HepG2 (cell line): ENCODE measurements at regions not wholly inside any gene's neighbourhood (a gene's known extent, or its start where the extent isn't known, plus 50 kb on each side); places are given as distances from the start of the nearest gene placed in this dataset.

ENCODE experiments used
- ATAC-seq: fragments of 200-7000 bp; cut with Tn5 transposase; 3 replicates; pipeline ENCODE4 v1.9.1; 2020; ENCODE audit warnings: mild to moderate bottlenecking, moderate library complexity
- BruUV-seq: library from RNA; stranded (reverse); fragments of 400-500 nt; replicated peaks from 2 replicates; lab custom pipeline; 2021; lab: Mats Ljungman, UMichigan
- CTCF ChIA-PET: fragments of 300-600 bp; formaldehyde crosslinking; extraction: SDS; loops from one replicate; lab custom pipeline; 2021; ENCODE audit warnings: low total read pairs, inconsistent platforms, low intra/inter-chr PET ratio; lab: Yijun Ruan, JAX
- POLR2A ChIA-PET: fragments of 350-600 bp; sonication (Branson Sonifier 250); formaldehyde crosslinking; loops from one replicate; lab custom pipeline; 2020; ENCODE audit warnings: antibody characterized with exemption, inconsistent platforms; lab: Yijun Ruan, JAX
- DNase-seq: peaks from one replicate; pipeline ENCODE4 v3.0.0-alpha.2; 2015; ENCODE audit warnings: low spot score
- FAIRE-seq: peaks from 3 replicates; lab custom pipeline; 2011; peaks lifted over from hg19 to GRCh38; lab: Jason Lieb, UNC
- H2AFZ ChIP-seq: one replicate; pipeline ENCODE4 v1.6.1; 2011; ENCODE audit warnings: low read length, inconsistent platforms
- H3K27ac ChIP-seq: fragments of 300-600 bp; 3 replicates; pipeline ENCODE4 v1.8.0; 2011; ENCODE audit warnings: mixed run types, mild to moderate bottlenecking, mixed read lengths, low read length, inconsistent platforms; ENCODE audit not compliant: insufficient read depth; ENCODE audit errors: extremely low read length
- H3K27me3 ChIP-seq, 2 experiments: fragments of 200-600 bp in 1 of 2; 2 replicates in 1 of 2; 3 replicates in 1 of 2; pipeline versions ENCODE4 v1.6.0 to v1.8.0; 2011; ENCODE audit warnings: low read length in 2 of 2, mild to moderate bottlenecking in 2 of 2, moderate library complexity in 2 of 2, inconsistent platforms in 1 of 2; ENCODE audit not compliant: insufficient read depth in 2 of 2, control insufficient read depth in 1 of 2
- H3K36me3 ChIP-seq, 2 experiments: fragments of 200-600 bp in 1 of 2; replicated peaks in 1 of 2; 2 replicates in 1 of 2; 3 replicates in 1 of 2; pipeline versions ENCODE4 v1.5.1 to v1.8.0; 2011; ENCODE audit warnings: low read length in 2 of 2, inconsistent platforms in 1 of 2; ENCODE audit not compliant: insufficient read depth in 2 of 2, control insufficient read depth in 1 of 2
- H3K4me1 ChIP-seq: 2 replicates; pipeline ENCODE4 v1.5.1; 2012; ENCODE audit warnings: low read length, inconsistent platforms; ENCODE audit not compliant: insufficient read depth
- H3K4me2 ChIP-seq: 2 replicates; pipeline ENCODE4 v1.6.0; 2011; ENCODE audit warnings: low read depth, low read length, inconsistent platforms
- H3K4me3 ChIP-seq, 3 experiments: fragments of 200-600 bp in 1 of 3; sonication (generic), shearing (Covaris generic) in 1 of 3; replicated peaks in 1 of 3; 2 replicates each; pipeline ENCODE4 v1.5.1; 2011 to 2016; ENCODE audit warnings: low read length in 3 of 3, inconsistent platforms in 2 of 3, low read depth in 2 of 3, mild to moderate bottlenecking in 2 of 3, control low read depth in 1 of 3, mixed read lengths in 1 of 3; ENCODE audit not compliant: insufficient read depth in 1 of 3
- H3K79me2 ChIP-seq: one replicate; pipeline ENCODE4 v1.6.1; 2011; ENCODE audit warnings: low read length, inconsistent platforms; ENCODE audit not compliant: insufficient read depth
- H3K9ac ChIP-seq: 2 replicates; pipeline ENCODE4 v1.6.0; 2011; ENCODE audit warnings: mild to moderate bottlenecking, low read depth, low read length, inconsistent platforms; ENCODE audit not compliant: insufficient read depth
- H3K9me3 ChIP-seq: 2 replicates; pipeline ENCODE4 v1.5.1; 2012; ENCODE audit warnings: mild to moderate bottlenecking, low read length
- H4K20me1 ChIP-seq: 2 replicates; pipeline ENCODE4 v1.6.0; 2011; ENCODE audit warnings: inconsistent platforms, mild to moderate bottlenecking, low read length, moderate library complexity; ENCODE audit not compliant: insufficient read depth
- ARNT2 ChIP-seq: sonication (generic); formaldehyde crosslinking; IDR thresholded peaks from 2 replicates; pipeline ENCODE4 v1.8.0; 2022; ENCODE audit warnings: mild to moderate bottlenecking, low read depth, missing genetic modification reagents, moderate library complexity
- BRCA1 ChIP-seq: sonication (generic); formaldehyde crosslinking; IDR thresholded peaks from 2 replicates; pipeline ENCODE4 v1.4.0; 2020; ENCODE audit warnings: missing genetic modification reagents
- CCDC6 ChIP-seq: sonication (generic); formaldehyde crosslinking; IDR thresholded peaks from 2 replicates; pipeline ENCODE4 v1.8.1; 2022; ENCODE audit warnings: mild to moderate bottlenecking, missing genetic modification reagents, moderate library complexity
- HCFC1 ChIP-seq: fragments of 150-350 bp; IDR thresholded peaks from 2 replicates; pipeline ENCODE4 v1.6.1; 2014; ENCODE audit warnings: low read depth, low read length
- HNRNPUL1 ChIP-seq: fragments of 200-400 bp; formaldehyde crosslinking; IDR thresholded peaks from 2 replicates; pipeline ENCODE4 v1.6.1; 2017; ENCODE audit warnings: low read depth, mild to moderate bottlenecking, low read length, moderate library complexity
- KAT7 ChIP-seq: IDR thresholded peaks from 2 replicates; pipeline ENCODE4 v1.6.1; 2018; ENCODE audit warnings: borderline replicate concordance, missing compliant biosample characterization
- MED1 ChIP-seq: sonication (generic); formaldehyde crosslinking; IDR thresholded peaks from 2 replicates; pipeline ENCODE4 v1.4.0; 2020; ENCODE audit warnings: missing genetic modification reagents
- PAX8 ChIP-seq: sonication (generic); formaldehyde crosslinking; IDR thresholded peaks from 2 replicates; pipeline ENCODE4 v1.8.0; 2022; ENCODE audit warnings: mild to moderate bottlenecking, missing genetic modification reagents, borderline replicate concordance
- RAD21 ChIP-seq: fragments of 450-650 bp; formaldehyde crosslinking; IDR thresholded peaks from 2 replicates; pipeline ENCODE4 v1.5.0; 2020; ENCODE audit warnings: mild to moderate bottlenecking
- RARG ChIP-seq: sonication (generic); formaldehyde crosslinking; IDR thresholded peaks from 2 replicates; pipeline ENCODE4 v1.4.0; 2020; ENCODE audit warnings: low read depth, mild to moderate bottlenecking, missing genetic modification reagents
- RFXAP ChIP-seq: sonication (generic); formaldehyde crosslinking; IDR thresholded peaks from 2 replicates; pipeline ENCODE4 v1.4.0; 2020; ENCODE audit warnings: missing genetic modification reagents, borderline replicate concordance
- TARDBP ChIP-seq: sonication (generic); formaldehyde crosslinking; IDR thresholded peaks from 2 replicates; pipeline ENCODE4 v1.8.0; 2022; ENCODE audit warnings: mild to moderate bottlenecking, missing genetic modification reagents
- ZNF598 ChIP-seq: sonication (generic); formaldehyde crosslinking; IDR thresholded peaks from 2 replicates; pipeline ENCODE4 v1.5.1; 2020; ENCODE audit warnings: mild to moderate bottlenecking, missing genetic modification reagents, borderline replicate concordance
- ZNF841 ChIP-seq: sonication (generic); formaldehyde crosslinking; IDR thresholded peaks from 2 replicates; pipeline ENCODE4 v1.8.1; 2023; ENCODE audit warnings: missing genetic modification reagents, borderline replicate concordance
- ZNF850 ChIP-seq: sonication (generic); formaldehyde crosslinking; conservative IDR thresholded peaks from 2 replicates; pipeline ENCODE4 v1.9.0; 2021; ENCODE audit warnings: mild to moderate bottlenecking, missing genetic modification reagents
- ZSCAN20 ChIP-seq: sonication (generic); formaldehyde crosslinking; IDR thresholded peaks from 2 replicates; pipeline ENCODE4 v1.4.0; 2020; ENCODE audit warnings: missing genetic modification reagents, mild to moderate bottlenecking, borderline replicate concordance
- WGBS: methylation state at CpG from one replicate; pipeline ENCODE4 v1.1.6; 2017; ENCODE audit warnings: low lambda C conversion rate; 5-methylcytosine and 5-hydroxymethylcytosine counted together
- in situ Hi-C: cut with HindIII; loops from 2 replicates; pipeline ENCODE4 v1.10.0; 2017; ENCODE audit warnings: low pct_unique_long_range_greater_than_20kb; ENCODE audit not compliant: extremely low pct_ligation_motif_present
- intact Hi-C: fragments of 100-400 bp; cut with micrococcal nuclease; formaldehyde crosslinking; loops from one replicate; pipeline ENCODE4 v1.10.0; 2022; ENCODE audit not compliant: unreplicated experiment
- TF ChIP-seq, protein P1 (sequence below): sonication (generic); formaldehyde crosslinking; conservative IDR thresholded peaks from 2 replicates; pipeline ENCODE4 v1.4.0; 2020; ENCODE audit warnings: missing genetic modification reagents
- TF ChIP-seq, protein P2 (sequence below): sonication (generic); formaldehyde crosslinking; IDR thresholded peaks from 2 replicates; pipeline ENCODE4 v1.4.0; 2020; ENCODE audit warnings: low read depth, mild to moderate bottlenecking, missing genetic modification reagents
- TF ChIP-seq, protein P3 (sequence below): sonication (generic); formaldehyde crosslinking; IDR thresholded peaks from 2 replicates; pipeline ENCODE4 v1.8.0; 2022; ENCODE audit warnings: mild to moderate bottlenecking, missing genetic modification reagents, moderate library complexity
- TF ChIP-seq, protein P4 (sequence below): IDR thresholded peaks from 2 replicates; pipeline ENCODE4 v1.6.1; 2012; ENCODE audit warnings: low read length, improper control_type of control experiment

DNA sequence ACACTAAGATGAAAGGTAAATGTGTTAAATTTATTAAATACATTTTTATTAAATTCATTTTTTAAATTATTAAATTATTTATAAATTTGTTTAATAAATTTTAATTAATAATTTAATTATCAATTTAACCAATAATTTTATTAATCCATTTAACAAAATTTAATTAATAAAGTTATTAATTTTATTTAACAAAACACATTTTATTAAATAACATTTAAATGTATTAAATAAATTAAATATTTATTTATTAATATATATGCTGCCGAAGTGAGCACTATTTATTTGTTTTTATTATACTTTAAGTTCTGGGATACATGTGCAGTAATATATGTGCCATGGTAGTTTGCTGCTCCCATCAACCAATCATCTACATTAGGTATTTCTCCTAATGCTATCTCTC lies 719.5 kb downstream of the TRIML1 start:
- BruUV-seq = no TSS peak
- DNase-seq (no peak), ATAC-seq (no peak), FAIRE-seq (no peak)
- intact Hi-C loops = no loop called here
- in situ Hi-C loops = no loop called here
- Histone ChIP-seq H2AFZ (no peak overlapping the region), H4K20me1 (no peaks in the 10 kb centered on the region), H3K4me3 (no peak overlapping the region), H3K79me2 (no peaks in the 10 kb centered on the region), H3K36me3 (no peaks in the 10 kb centered on the region), H3K27ac (no peak overlapping the region), H3K4me1 (no peaks in the 10 kb centered on the region), H3K9me3 (peaks cover 20% of the 10 kb centered on the region; the same call in 1 of the 2 replicates), H3K4me2 (no peak overlapping the region), H3K9ac (no peak overlapping the region), H3K27me3 (no peaks in the 10 kb centered on the region)
- ChIA-PET CTCF (no interaction called here), POLR2A (no interaction called here)
- TF ChIP-seq RFXAP (CRISPR knock-in tag) (no peak), HNRNPUL1 (no peak), ZNF841 (no peak), PAX8 (CRISPR knock-in tag) (no peak), ARNT2 (CRISPR knock-in tag) (no peak), BRCA1 (CRISPR knock-in tag) (no peak), CCDC6 (CRISPR knock-in tag) (no peak), HCFC1 (no peak), TARDBP (CRISPR knock-in tag) (no peak), KAT7 (CRISPR knock-in tag) (no peak), RARG (CRISPR knock-in tag) (no peak), RAD21 (CRISPR knock-in tag) (no peak), ZNF850 (CRISPR knock-in tag) (no peak), ZNF598 (no peak), ZSCAN20 (CRISPR knock-in tag) (no peak), MED1 (no peak)
- TF ChIP-seq, protein P1, sequence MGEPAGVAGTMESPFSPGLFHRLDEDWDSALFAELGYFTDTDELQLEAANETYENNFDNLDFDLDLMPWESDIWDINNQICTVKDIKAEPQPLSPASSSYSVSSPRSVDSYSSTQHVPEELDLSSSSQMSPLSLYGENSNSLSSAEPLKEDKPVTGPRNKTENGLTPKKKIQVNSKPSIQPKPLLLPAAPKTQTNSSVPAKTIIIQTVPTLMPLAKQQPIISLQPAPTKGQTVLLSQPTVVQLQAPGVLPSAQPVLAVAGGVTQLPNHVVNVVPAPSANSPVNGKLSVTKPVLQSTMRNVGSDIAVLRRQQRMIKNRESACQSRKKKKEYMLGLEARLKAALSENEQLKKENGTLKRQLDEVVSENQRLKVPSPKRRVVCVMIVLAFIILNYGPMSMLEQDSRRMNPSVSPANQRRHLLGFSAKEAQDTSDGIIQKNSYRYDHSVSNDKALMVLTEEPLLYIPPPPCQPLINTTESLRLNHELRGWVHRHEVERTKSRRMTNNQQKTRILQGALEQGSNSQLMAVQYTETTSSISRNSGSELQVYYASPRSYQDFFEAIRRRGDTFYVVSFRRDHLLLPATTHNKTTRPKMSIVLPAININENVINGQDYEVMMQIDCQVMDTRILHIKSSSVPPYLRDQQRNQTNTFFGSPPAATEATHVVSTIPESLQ (CRISPR knock-in tag) = no peak
- TF ChIP-seq, protein P2, sequence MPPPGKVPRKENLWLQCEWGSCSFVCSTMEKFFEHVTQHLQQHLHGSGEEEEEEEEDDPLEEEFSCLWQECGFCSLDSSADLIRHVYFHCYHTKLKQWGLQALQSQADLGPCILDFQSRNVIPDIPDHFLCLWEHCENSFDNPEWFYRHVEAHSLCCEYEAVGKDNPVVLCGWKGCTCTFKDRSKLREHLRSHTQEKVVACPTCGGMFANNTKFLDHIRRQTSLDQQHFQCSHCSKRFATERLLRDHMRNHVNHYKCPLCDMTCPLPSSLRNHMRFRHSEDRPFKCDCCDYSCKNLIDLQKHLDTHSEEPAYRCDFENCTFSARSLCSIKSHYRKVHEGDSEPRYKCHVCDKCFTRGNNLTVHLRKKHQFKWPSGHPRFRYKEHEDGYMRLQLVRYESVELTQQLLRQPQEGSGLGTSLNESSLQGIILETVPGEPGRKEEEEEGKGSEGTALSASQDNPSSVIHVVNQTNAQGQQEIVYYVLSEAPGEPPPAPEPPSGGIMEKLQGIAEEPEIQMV (CRISPR knock-in tag) = no peak
- TF ChIP-seq, protein P3, sequence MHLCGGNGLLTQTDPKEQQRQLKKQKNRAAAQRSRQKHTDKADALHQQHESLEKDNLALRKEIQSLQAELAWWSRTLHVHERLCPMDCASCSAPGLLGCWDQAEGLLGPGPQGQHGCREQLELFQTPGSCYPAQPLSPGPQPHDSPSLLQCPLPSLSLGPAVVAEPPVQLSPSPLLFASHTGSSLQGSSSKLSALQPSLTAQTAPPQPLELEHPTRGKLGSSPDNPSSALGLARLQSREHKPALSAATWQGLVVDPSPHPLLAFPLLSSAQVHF = no peak
- TF ChIP-seq, protein P4, sequence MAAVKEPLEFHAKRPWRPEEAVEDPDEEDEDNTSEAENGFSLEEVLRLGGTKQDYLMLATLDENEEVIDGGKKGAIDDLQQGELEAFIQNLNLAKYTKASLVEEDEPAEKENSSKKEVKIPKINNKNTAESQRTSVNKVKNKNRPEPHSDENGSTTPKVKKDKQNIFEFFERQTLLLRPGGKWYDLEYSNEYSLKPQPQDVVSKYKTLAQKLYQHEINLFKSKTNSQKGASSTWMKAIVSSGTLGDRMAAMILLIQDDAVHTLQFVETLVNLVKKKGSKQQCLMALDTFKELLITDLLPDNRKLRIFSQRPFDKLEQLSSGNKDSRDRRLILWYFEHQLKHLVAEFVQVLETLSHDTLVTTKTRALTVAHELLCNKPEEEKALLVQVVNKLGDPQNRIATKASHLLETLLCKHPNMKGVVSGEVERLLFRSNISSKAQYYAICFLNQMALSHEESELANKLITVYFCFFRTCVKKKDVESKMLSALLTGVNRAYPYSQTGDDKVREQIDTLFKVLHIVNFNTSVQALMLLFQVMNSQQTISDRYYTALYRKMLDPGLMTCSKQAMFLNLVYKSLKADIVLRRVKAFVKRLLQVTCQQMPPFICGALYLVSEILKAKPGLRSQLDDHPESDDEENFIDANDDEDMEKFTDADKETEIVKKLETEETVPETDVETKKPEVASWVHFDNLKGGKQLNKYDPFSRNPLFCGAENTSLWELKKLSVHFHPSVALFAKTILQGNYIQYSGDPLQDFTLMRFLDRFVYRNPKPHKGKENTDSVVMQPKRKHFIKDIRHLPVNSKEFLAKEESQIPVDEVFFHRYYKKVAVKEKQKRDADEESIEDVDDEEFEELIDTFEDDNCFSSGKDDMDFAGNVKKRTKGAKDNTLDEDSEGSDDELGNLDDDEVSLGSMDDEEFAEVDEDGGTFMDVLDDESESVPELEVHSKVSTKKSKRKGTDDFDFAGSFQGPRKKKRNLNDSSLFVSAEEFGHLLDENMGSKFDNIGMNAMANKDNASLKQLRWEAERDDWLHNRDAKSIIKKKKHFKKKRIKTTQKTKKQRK = no peak
- 0% methylated on average over 1 of the region's 1 CpG for WGBS
